Activated gamma-delta T cell treated with anti-CD3 and anti-CD28 coated beads, Interleukin-2, amount 50 U/mL, for 16 hours (primary cell): ENCODE measurements at regions not wholly inside any gene's neighbourhood (a gene's known extent, or its start where the extent isn't known, plus 50 kb on each side); places are given as distances from the start of the nearest gene placed in this dataset.

Source experiments
- DNase-seq: peaks from one replicate; pipeline ENCODE4 v3.0.0-alpha.2; 2020; ENCODE audit warnings: low read depth

DNA sequence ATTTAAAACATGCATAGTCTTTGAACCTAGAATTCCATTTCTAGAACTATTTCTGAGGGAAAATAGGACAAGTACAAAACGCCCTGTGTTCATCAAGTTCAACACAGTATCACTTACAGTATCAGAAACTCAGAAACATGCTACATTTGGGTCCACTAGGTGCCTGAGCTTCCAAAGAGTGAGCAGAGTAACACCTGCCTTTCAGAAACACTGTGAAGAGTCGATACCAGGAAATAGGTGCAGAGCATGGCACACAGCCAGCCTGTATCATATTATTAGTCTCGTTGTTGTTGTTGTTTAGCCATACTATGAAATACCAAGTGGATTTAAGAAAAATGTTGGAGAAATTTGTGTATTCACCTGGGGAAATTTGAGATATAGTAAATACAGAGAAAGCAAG lies 392.1 kb upstream of the MGMT start:
- DNase-seq, result no peak

- no peak for DNase-seq
Observed at GRCh38 chr10:129075508-129075907, 391.5 kb upstream of the MGMT start.

DNA sequence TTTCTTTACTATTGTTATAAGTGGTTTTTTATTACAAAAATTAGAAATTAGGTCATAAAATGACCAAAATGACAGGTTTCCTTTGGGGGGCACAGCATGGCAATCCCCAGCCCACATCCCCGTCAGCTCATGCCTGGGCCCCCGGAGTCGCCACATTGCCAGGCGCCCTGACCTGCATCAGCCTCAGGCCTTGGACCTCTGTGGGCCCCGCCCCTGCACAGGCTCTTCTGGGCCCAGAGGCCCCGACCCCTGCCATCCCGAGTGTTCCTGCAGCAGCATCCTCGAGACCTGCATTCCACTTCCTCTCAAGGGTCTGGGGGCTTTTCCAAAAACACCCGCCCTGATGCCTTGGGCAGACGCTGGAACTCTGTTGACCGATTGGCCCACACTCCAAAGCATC lies 391.1 kb upstream of the MGMT start:
- no peak for DNase-seq

- DNase-seq, result no peak
Observed at GRCh38 chr10:129078346-129078745, 388.7 kb upstream of the MGMT start.

DNA sequence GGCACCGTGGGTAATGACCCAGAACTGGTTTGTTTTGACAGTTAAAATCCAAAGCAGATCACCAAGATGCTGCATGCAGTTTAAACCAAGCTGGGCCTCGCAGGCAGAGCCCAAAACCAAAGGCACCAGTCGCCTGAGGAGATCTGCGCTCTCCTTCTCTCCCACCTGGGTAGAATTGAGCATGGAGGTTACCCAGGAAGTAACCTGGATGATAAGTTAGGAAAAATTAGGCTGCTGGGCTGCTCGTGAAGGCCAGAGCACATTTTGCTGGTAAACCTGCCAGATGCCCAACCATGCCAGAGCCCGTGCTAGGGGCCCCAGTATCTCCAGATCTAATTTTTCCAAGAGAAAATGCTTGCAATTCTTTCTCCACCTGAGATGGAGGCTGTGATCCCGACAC lies 388.3 kb upstream of the MGMT start:
- no peak for DNase-seq

DNA sequence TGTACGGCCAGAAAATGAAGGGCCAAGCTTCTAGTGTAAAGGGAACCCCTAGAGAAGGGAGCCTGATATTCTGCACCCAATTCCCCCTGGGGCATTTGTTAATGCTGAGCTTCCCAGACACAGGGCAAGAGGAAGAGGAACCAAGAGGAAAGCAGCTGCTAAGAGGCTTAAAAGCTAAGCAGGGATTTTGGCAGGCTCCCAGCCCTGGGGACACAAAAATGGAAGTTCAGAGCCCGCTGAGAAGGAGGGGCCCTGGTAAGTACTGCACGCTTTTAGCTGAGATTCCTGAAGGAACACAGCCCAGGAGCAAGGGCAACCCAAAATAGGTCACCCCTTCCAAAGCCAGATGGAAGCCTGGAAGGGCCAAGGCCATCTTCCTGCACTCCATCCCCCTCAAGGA lies 387.3 kb upstream of the MGMT start:
- no peak for DNase-seq

GRCh38 chr10:129085811-129086210 lies 381.2 kb upstream of the MGMT start:
- no peak for DNase-seq

- no peak for DNase-seq
Observed at GRCh38 chr10:129089341-129089740, 377.7 kb upstream of the MGMT start.

- no peak for DNase-seq
Observed at GRCh38 chr10:129090165-129090564, 376.9 kb upstream of the MGMT start.

GRCh38 chr10:129090618-129091366 lies 376.2 kb upstream of the MGMT start:
- no peak for DNase-seq

GRCh38 chr10:129093641-129094040 lies 373.4 kb upstream of the MGMT start:
- no peak for DNase-seq

DNA sequence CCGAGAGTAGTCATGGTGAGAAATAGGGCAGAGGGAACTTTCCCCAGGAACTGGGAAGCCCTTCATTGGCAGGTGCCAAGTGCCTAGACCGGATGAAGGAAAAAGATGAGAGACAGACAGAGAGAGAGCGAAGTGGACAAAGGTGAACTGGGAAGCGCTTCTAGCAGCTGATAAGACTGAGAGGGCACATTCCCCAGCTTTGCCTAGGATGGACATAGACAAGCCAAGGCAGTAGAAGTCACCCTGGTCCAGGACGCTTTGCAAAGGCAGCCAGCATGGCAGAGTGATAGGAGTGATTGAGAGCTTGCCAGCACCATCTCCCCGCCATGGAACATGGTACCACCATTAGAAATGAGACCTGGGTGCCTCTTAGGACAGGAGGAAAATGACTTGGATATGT lies 372.8 kb upstream of the MGMT start:
- no peak for DNase-seq

DNA sequence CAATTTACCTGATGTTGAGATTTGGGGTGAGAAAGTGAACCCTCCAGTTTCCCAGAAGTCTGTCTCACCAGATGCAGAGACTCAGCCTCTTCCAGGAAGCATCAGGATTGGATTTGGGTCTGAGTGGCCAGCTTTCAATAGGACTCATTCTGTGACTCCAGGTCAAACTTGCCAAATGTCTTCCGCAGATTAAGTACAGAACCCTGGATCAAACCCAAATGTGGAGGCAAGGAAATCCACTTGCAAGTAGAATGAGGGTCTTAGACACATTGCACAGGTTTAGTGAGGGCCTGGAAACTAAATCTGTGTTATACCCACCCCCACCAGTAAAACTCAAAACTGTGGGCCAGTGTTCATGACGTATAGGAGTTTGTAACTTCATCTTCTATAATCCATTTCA lies 372.2 kb upstream of the MGMT start:
- DNase-seq, result no peak

- no peak for DNase-seq
Observed at GRCh38 chr10:129095680-129096064, 371.4 kb upstream of the MGMT start.

DNA sequence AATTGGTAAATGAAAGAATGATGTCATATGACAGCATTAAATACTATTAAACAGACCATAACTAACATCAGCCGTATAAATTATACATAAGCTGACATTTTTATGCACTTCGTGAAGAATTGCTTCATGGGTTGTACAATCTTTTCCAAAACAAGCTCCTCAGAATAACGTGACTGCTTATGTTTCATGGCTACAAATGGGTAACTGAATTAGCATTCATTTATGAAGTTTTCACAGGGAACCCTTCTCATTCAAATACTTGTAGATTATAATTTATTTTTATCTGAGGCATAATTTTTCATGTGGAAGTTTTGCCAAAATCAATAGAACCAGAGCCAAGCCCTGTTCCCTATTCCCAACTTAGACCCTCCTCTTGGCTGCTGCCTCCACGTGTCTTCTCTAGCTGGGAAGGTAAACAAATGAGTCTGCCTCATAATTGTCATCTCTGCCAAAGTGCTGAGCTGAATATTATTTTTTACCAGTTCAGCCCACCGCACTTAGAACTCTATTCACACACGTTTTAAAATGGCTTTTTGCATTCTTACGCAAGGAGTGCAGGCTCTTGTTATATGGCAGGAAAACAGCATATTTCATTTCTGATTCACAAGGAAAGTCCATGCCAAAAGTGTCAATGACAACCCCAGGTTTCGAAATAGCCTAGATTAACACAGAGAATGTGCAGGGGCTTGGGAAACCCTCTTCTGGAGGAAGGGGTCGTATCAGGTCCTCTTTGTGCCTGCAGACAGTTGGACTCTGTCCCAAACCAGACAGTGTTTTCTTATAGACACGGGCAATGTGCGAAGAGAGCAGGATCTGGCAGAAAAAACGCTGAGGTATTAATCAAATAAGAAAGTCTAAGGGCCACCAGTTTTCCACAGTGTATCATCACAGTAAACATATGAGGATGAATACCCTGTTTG lies 370.7 kb upstream of the MGMT start:
- DNase-seq, result no peak

DNA sequence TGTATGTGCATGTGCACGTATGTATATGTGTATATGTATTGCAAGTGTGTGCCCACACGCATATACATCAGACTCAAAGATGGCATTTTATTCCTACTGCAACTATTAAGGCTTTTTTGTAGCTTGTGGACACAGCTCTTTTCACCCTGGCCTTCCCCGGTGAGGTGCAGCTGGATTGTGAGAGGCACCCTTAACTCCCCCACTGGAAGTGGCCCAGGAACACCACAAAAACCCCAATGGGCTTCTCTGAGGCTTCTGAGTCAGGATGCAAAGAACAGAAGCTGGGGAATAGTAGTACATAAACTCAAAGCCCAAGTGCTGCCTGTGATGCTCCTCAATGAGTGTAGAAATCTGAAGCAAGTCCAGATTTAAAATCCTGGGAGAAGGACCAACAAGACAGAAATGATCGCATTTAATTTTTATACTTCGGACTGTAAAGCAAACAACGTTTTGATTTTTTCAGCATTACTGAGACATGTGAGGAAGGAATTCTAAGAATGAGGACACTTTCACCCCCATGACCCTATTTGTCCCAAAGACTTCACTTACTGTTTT lies 369.2 kb upstream of the MGMT start:
- DNase-seq, result no peak

DNA sequence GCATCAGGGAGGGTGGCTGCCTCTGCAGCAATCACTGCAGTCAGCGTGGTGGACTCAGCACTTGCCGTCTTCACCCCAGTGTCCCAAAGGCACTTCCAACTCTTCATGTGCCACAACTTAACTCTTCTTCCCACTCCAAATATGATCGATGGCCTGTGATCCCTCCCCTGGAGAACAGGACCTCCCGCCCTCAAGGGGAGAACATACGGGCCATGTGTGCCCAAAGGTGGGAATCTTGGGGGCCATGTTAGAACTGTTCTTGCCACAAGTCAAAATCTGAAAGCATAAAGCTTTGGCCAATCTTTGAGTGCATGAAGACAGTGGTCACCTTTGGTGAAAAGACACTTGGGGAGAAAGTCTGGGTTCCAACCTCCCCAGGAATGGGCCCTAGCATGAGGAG lies 368.5 kb upstream of the MGMT start:
- no peak for DNase-seq

- DNase-seq, result no peak
Observed at GRCh38 chr10:129099486-129099885, 367.6 kb upstream of the MGMT start.

GRCh38 chr10:129099992-129100391 lies 367.0 kb upstream of the MGMT start:
- no peak for DNase-seq

GRCh38 chr10:129101232-129101980 lies 365.6 kb upstream of the MGMT start:
- no peak for DNase-seq

GRCh38 chr10:129102906-129103693 lies 363.9 kb upstream of the MGMT start:
- DNase-seq, result no peak
